BE2C (cell line): ENCODE measurements at regions not wholly inside any gene's neighbourhood (a gene's known extent, or its start where the extent isn't known, plus 50 kb on each side); places are given as distances from the start of the nearest gene placed in this dataset.

ENCODE experiments used
- DNase-seq: peaks from one replicate; pipeline ENCODE4 v3.0.0-alpha.2; 2020
- H3K27me3 ChIP-seq: fragments of 250-450 bp; sonication (Bioruptor Pico); 2 replicates; pipeline ENCODE4 v1.5.1; 2020; ENCODE audit warnings: mild to moderate bottlenecking
- H3K36me3 ChIP-seq: fragments of 250-450 bp; sonication (Bioruptor Pico); 2 replicates; pipeline ENCODE4 v1.5.1; 2020; ENCODE audit warnings: mild to moderate bottlenecking
- H3K4me1 ChIP-seq: fragments of 250-450 bp; sonication (Bioruptor Pico); 2 replicates; pipeline ENCODE4 v1.5.1; 2020
- H3K4me3 ChIP-seq: 2 replicates; pipeline ENCODE4 v1.5.1; 2011; ENCODE audit warnings: low read depth, low read length
- H3K9me3 ChIP-seq: fragments of 250-450 bp; sonication (Bioruptor Pico); 2 replicates; pipeline ENCODE4 v1.5.1; 2020
- CTCF ChIP-seq: IDR thresholded peaks from 2 replicates; pipeline ENCODE4 v1.5.1; 2012; ENCODE audit warnings: mild to moderate bottlenecking, low read depth, low read length

- Histone ChIP-seq H3K4me1 (no peaks in the 10 kb centered on the region), H3K9me3 (no peaks in the 10 kb centered on the region), H3K36me3 (no peaks in the 10 kb centered on the region), H3K4me3 (no peak overlapping the region), H3K27me3 (no peaks in the 10 kb centered on the region)
- no peak for DNase-seq
- no peak for TF ChIP-seq CTCF
Measured at GRCh38 chr3:31416980-31417379, 115.7 kb upstream of the STT3B start.

DNA sequence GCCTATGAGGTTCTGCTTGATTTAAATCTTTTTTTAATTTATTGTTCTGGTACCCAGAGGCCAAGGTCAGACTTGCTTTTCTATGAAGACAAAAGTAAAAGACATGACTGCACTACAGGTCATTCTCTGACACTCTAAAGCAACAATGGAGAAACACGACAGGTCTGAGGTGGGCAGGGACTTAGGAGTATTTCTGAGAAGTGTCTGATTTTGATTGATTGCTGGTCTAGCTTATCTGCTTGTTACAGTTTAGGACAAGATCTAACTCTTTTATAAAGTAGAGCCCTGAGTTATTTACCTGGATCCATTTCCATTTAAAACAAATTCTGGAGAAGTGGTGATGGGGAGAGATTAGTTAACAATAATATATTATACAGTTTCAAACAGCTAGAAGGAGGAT lies 115.2 kb upstream of the STT3B start:
- no peak for DNase-seq
- Histone ChIP-seq H3K36me3 (no peaks in the 10 kb centered on the region), H3K27me3 (no peaks in the 10 kb centered on the region), H3K4me1 (no peaks in the 10 kb centered on the region), H3K9me3 (no peaks in the 10 kb centered on the region), H3K4me3 (no peak overlapping the region)
- no peak for TF ChIP-seq CTCF

DNA sequence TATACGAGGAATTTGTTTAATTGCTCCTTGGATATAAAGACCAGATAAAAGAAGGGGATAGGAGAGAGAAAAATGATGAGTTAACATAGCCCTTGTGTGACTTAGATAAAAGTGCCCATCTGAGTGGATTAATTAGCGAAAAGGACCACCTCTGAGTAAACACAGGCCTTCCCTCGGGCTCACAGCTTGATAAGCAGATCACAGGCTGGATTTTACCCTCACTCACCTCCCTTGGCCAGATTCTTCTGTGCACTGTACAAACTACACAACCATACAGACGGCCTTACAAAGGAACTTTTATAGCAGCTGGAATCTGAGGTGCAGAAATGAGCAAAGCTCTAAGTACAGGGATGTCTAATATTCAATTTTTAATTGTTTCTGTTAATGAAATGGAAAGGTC lies 112.4 kb upstream of the STT3B start:
- Histone ChIP-seq H3K9me3 (no peaks in the 10 kb centered on the region), H3K4me1 (no peaks in the 10 kb centered on the region), H3K27me3 (no peaks in the 10 kb centered on the region), H3K4me3 (no peak overlapping the region), H3K36me3 (no peaks in the 10 kb centered on the region)
- DNase-seq = no peak
- TF ChIP-seq CTCF = no peak

- Histone ChIP-seq H3K36me3 (no peaks in the 10 kb centered on the region), H3K9me3 (no peaks in the 10 kb centered on the region), H3K27me3 (no peaks in the 10 kb centered on the region), H3K4me3 (no peak overlapping the region), H3K4me1 (no peaks in the 10 kb centered on the region)
- TF ChIP-seq CTCF = no peak
- DNase-seq = no peak
Measured at GRCh38 chr3:31421314-31422048, 111.2 kb upstream of the STT3B start.

GRCh38 chr3:31422237-31422636 lies 110.5 kb upstream of the STT3B start:
- no peak for DNase-seq
- Histone ChIP-seq H3K4me1 (no peaks in the 10 kb centered on the region), H3K4me3 (no peak overlapping the region), H3K27me3 (no peaks in the 10 kb centered on the region), H3K36me3 (no peaks in the 10 kb centered on the region), H3K9me3 (no peaks in the 10 kb centered on the region)
- TF ChIP-seq CTCF = no peak

- H3K27me3 ChIP-seq = no peaks in the 10 kb centered on the region
- no peak overlapping the region for H3K4me3 ChIP-seq
- DNase-seq = no peak
- no peaks in the 10 kb centered on the region for H3K9me3 ChIP-seq
- H3K4me1 ChIP-seq = no peaks in the 10 kb centered on the region
- H3K36me3 ChIP-seq = no peaks in the 10 kb centered on the region
- no peak for TF ChIP-seq CTCF
Measured at GRCh38 chr3:31423482-31423881, 109.2 kb upstream of the STT3B start.
